H9 (cell line): ENCODE measurements at regions not wholly inside any gene's neighbourhood (a gene's known extent, or its start where the extent isn't known, plus 50 kb on each side); places are given as distances from the start of the nearest gene placed in this dataset.

Experiments used
- DNase-seq: peaks from one replicate; pipeline ENCODE4 v3.0.0-alpha.2; 2017
- H2AFZ ChIP-seq: one replicate; pipeline ENCODE4 v1.6.1; 2013; ENCODE audit warnings: mild to moderate bottlenecking, low read length, control low read depth, moderate library complexity
- H2AK5ac ChIP-seq: 2 replicates; pipeline ENCODE4 v1.6.1; 2013; ENCODE audit warnings: low read length, control low read depth, mixed read lengths; ENCODE audit not compliant: insufficient read length
- H2BK120ac ChIP-seq: one replicate; pipeline ENCODE4 v1.6.1; 2013; ENCODE audit warnings: low read depth, mild to moderate bottlenecking, low read length, control low read depth, inconsistent platforms; ENCODE audit not compliant: poor library complexity, severe bottlenecking
- H2BK12ac ChIP-seq: 2 replicates; pipeline ENCODE4 v1.6.1; 2013; ENCODE audit warnings: low read length, control low read depth, mixed read lengths, low read depth; ENCODE audit not compliant: insufficient read length
- H2BK15ac ChIP-seq: 2 replicates; pipeline ENCODE4 v1.6.1; 2013; ENCODE audit warnings: low read depth, low read length, control low read depth
- H2BK20ac ChIP-seq: one replicate; pipeline ENCODE4 v1.6.1; 2013; ENCODE audit warnings: low read depth, mild to moderate bottlenecking, low read length, control low read depth, inconsistent platforms; ENCODE audit not compliant: poor library complexity, severe bottlenecking
- H2BK5ac ChIP-seq: 2 replicates; pipeline ENCODE4 v1.6.1; 2013; ENCODE audit warnings: low read length, control low read depth, mixed read lengths; ENCODE audit not compliant: insufficient read length
- H3K14ac ChIP-seq: 2 replicates; pipeline ENCODE4 v1.6.1; 2013; ENCODE audit warnings: low read length, control low read depth; ENCODE audit not compliant: insufficient read depth
- H3K18ac ChIP-seq: 2 replicates; pipeline ENCODE4 v1.6.1; 2013; ENCODE audit warnings: low read depth, mild to moderate bottlenecking, mixed read lengths, low read length, control low read depth; ENCODE audit not compliant: insufficient read length
- H3K23ac ChIP-seq: 2 replicates; pipeline ENCODE4 v1.6.1; 2013; ENCODE audit warnings: low read length, control low read depth, mixed read lengths, low read depth; ENCODE audit not compliant: insufficient read length
- H3K23me2 ChIP-seq: 2 replicates; pipeline ENCODE4 v1.6.1; 2013; ENCODE audit warnings: low read depth, mild to moderate bottlenecking, mixed read lengths, low read length, control low read depth; ENCODE audit not compliant: insufficient read length, poor library complexity, severe bottlenecking
- H3K27ac ChIP-seq: 2 replicates; pipeline ENCODE4 v1.5.1; 2013; ENCODE audit warnings: low read length, control low read depth, mixed read lengths, low read depth; ENCODE audit not compliant: insufficient read length
- H3K27me3 ChIP-seq: 2 replicates; pipeline ENCODE4 v1.6.1; 2013; ENCODE audit warnings: low read length, control low read depth, inconsistent platforms; ENCODE audit not compliant: insufficient read depth
- H3K4ac ChIP-seq: 2 replicates; pipeline ENCODE4 v1.6.1; 2013; ENCODE audit warnings: low read depth, mild to moderate bottlenecking, control low read depth, inconsistent platforms, low read length, moderate library complexity
- H3K4me1 ChIP-seq: 2 replicates; pipeline ENCODE4 v1.6.1; 2013; ENCODE audit warnings: low read length, control low read depth, inconsistent platforms; ENCODE audit not compliant: insufficient read depth
- H3K4me2 ChIP-seq: 2 replicates; pipeline ENCODE4 v1.6.1; 2013; ENCODE audit warnings: low read length, control low read depth, mixed read lengths; ENCODE audit not compliant: insufficient read length, insufficient read depth
- H3K56ac ChIP-seq: 2 replicates; pipeline ENCODE4 v1.6.1; 2013; ENCODE audit warnings: low read depth, mild to moderate bottlenecking, mixed read lengths, low read length, control low read depth; ENCODE audit not compliant: insufficient read length
- H3K79me1 ChIP-seq: 2 replicates; pipeline ENCODE4 v1.6.1; 2013; ENCODE audit warnings: low read depth, mild to moderate bottlenecking, moderate library complexity, low read length, control low read depth, inconsistent platforms; ENCODE audit not compliant: insufficient read depth, poor library complexity, severe bottlenecking
- H3K79me2 ChIP-seq: 2 replicates; pipeline ENCODE4 v1.6.1; 2013; ENCODE audit warnings: low read length, control low read depth, inconsistent platforms; ENCODE audit not compliant: insufficient read depth
- H3K9ac ChIP-seq: 2 replicates; pipeline ENCODE4 v1.6.1; 2013; ENCODE audit warnings: low read length, control low read depth, mixed read lengths; ENCODE audit not compliant: insufficient read length; ENCODE audit errors: extremely low read depth
- H3K9me3 ChIP-seq: one replicate; pipeline ENCODE4 v1.6.1; 2013; ENCODE audit warnings: low read depth, low read length, inconsistent platforms; ENCODE audit not compliant: control insufficient read depth
- H3T11ph ChIP-seq: one replicate; pipeline ENCODE4 v1.6.1; 2013; ENCODE audit warnings: mild to moderate bottlenecking, low read length, control low read depth, inconsistent platforms
- H4K20me1 ChIP-seq: one replicate; pipeline ENCODE4 v1.6.1; 2013; ENCODE audit not compliant: control insufficient read depth, insufficient read length, insufficient read depth
- H4K5ac ChIP-seq: 2 replicates; pipeline ENCODE4 v1.6.1; 2013; ENCODE audit warnings: low read depth, mild to moderate bottlenecking, mixed read lengths, low read length, control low read depth; ENCODE audit not compliant: insufficient read length
- H4K8ac ChIP-seq: replicated peaks from 2 replicates; pipeline ENCODE4 v1.6.1; 2013; ENCODE audit warnings: low read length, control low read depth, mixed read lengths, low read depth; ENCODE audit not compliant: insufficient read length
- H4K91ac ChIP-seq: 2 replicates; pipeline ENCODE4 v1.6.1; 2013; ENCODE audit warnings: low read depth, mild to moderate bottlenecking, moderate library complexity, mixed read lengths, low read length, control low read depth; ENCODE audit not compliant: insufficient read length
- H3K27ac Mint-ChIP-seq, 3 experiments: 2 replicates in 2 of 3; 3 replicates in 1 of 3; pipeline ENCODE4 v1.8.0; 2020 to 2021; ENCODE audit warnings: mixed read lengths in 3 of 3, mild to moderate bottlenecking in 1 of 3, moderate library complexity in 1 of 3
- H3K27me3 Mint-ChIP-seq: 2 replicates; pipeline ENCODE4 v1.8.0; 2021; ENCODE audit warnings: low read depth, mild to moderate bottlenecking, moderate library complexity, mixed read lengths
- H3K36me3 Mint-ChIP-seq, 3 experiments: 2 replicates in 2 of 3; 3 replicates in 1 of 3; pipeline ENCODE4 v1.8.0; 2020 to 2021; ENCODE audit warnings: low read depth in 3 of 3, mixed read lengths in 3 of 3; ENCODE audit not compliant: insufficient read depth in 1 of 3
- H3K4me1 Mint-ChIP-seq, 2 experiments: 2 replicates each; pipeline ENCODE4 v1.8.0; 2020; ENCODE audit warnings: mixed read lengths in 2 of 2
- H3K4me3 Mint-ChIP-seq, 2 experiments: 2 replicates in 1 of 2; 3 replicates in 1 of 2; pipeline ENCODE4 v1.8.0; 2020 to 2021; ENCODE audit warnings: mild to moderate bottlenecking in 2 of 2, mixed read lengths in 2 of 2, moderate library complexity in 1 of 2
- H3K9me3 Mint-ChIP-seq, 2 experiments: 2 replicates in 1 of 2; 3 replicates in 1 of 2; pipeline ENCODE4 v1.8.0; 2020; ENCODE audit warnings: mild to moderate bottlenecking in 2 of 2, mixed read lengths in 2 of 2, moderate library complexity in 1 of 2
- CTCF ChIP-seq: fragments of 200-600 bp; sonication (generic); conservative IDR thresholded peaks from 3 replicates; pipeline ENCODE4 v1.8.0; 2021; ENCODE audit warnings: antibody characterized with exemption, mild to moderate bottlenecking
- WGBS: extraction: QIAGEN DNeasy Blood & Tissue Kit; methylation state at CpG from one replicate; pipeline ENCODE4 v1.1.7; 2013; ENCODE audit warnings: missing lambda C conversion rate, low lambda C conversion rate, mixed read lengths; ENCODE audit not compliant: insufficient read length; ENCODE audit errors: extremely low coverage; 5-methylcytosine and 5-hydroxymethylcytosine counted together

GRCh38 chr7:46680147-46680546 is 759.1 kb upstream of the IGFBP3 start:
- H4K91ac ChIP-seq, result no peak overlapping the region
- no peaks in the 10 kb centered on the region for H3K9me3 ChIP-seq
- H3K56ac ChIP-seq, result no peak overlapping the region
- no peak overlapping the region for H3K4ac ChIP-seq
- H3K27me3 ChIP-seq, result no peaks in the 10 kb centered on the region
- no peak overlapping the region for H4K5ac ChIP-seq
- H3K9me3 Mint-ChIP-seq, result peaks cover 4 to 5% of the 10 kb centered on the region in 2 experiments; a peak in 4 of 5 replicates
- no peak overlapping the region for H2BK120ac ChIP-seq
- H3K27ac Mint-ChIP-seq, result no peak overlapping the region; a peak in 1 of 7 replicates
- no peak overlapping the region for H2BK15ac ChIP-seq
- H3K18ac ChIP-seq, result no peak overlapping the region
- no peak overlapping the region for H3K27ac ChIP-seq
- H4K8ac ChIP-seq, result no peak overlapping the region
- H4K20me1 ChIP-seq, result no peaks in the 10 kb centered on the region
- H3K23ac ChIP-seq, result no peak overlapping the region
- no peak for TF ChIP-seq CTCF
- H3K14ac ChIP-seq, result no peak overlapping the region
- H3K4me3 Mint-ChIP-seq, result no peak overlapping the region
- no peaks in the 10 kb centered on the region for H3K23me2 ChIP-seq
- no peaks in the 10 kb centered on the region for H3K4me1 ChIP-seq
- no peak overlapping the region for H2BK5ac ChIP-seq
- no peak overlapping the region for H3K4me2 ChIP-seq
- no peaks in the 10 kb centered on the region for H3K79me2 ChIP-seq
- no peak overlapping the region for H2BK12ac ChIP-seq
- WGBS, result no CpG with 5 or more reads among the region's 7 CpGs
- no peaks in the 10 kb centered on the region; the same call in 1 of the 2 replicates for H3K27me3 Mint-ChIP-seq
- H2AFZ ChIP-seq, result no peak overlapping the region
- H3K4me1 Mint-ChIP-seq, result peaks cover 0 to 7% of the 10 kb centered on the region in 2 experiments; a peak in 1 of 4 replicates
- no peak overlapping the region for H2BK20ac ChIP-seq
- no peak for DNase-seq
- H3K36me3 Mint-ChIP-seq, result peaks cover 0 to 9% (median 0%) of the 10 kb centered on the region in 3 experiments; a peak in 4 of 7 replicates
- no peaks in the 10 kb centered on the region for H3K79me1 ChIP-seq
- no peak overlapping the region for H3T11ph ChIP-seq
- H2AK5ac ChIP-seq, result no peak overlapping the region
- H3K9ac ChIP-seq, result no peak overlapping the region
